Retinal pigment epithelial cell (primary cell): ENCODE measurements at regions not wholly inside any gene's neighbourhood (a gene's known extent, or its start where the extent isn't known, plus 50 kb on each side); places are given as distances from the start of the nearest gene placed in this dataset.

Experiments used
- DNase-seq: peaks from one replicate; pipeline ENCODE4 v3.0.0-alpha.2; 2010; ENCODE audit warnings: low read depth
- H3K4me3 ChIP-seq: 2 replicates; pipeline ENCODE4 v1.5.1; 2011; ENCODE audit warnings: mild to moderate bottlenecking, low read length, control low read depth, moderate library complexity
- TF ChIP-seq, protein P1 (sequence below): conservative IDR thresholded peaks from 2 replicates; pipeline ENCODE4 v1.5.1; 2011; ENCODE audit warnings: low read depth, low read length, control low read depth, inconsistent platforms

DNA sequence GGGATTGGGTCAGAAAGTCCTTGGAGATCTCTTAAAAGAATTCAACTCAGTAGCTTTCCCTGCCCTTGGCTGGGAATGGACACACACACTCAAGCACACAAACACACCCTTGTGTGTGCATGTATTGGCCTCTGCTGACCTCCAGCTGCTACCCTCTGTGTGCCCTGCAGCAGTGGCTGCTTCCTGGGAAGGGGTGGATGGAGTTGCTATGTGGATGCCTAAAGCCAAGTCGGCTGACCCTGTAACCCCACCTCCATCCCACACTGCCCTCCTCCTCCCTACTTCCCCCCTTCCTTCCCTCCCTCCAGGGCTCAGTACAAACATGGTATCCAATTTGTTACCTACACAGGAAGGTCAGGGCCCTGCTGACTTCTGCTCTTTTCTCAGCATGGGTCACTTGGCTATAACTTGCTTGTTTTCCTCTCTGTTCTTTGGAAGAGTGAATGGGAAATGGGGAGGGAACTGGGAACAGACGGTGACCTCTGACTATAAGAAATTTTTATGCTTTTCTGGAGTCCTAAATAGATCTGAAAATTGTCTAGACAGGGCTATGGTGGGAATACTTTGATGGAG lies 351.6 kb upstream of the TBX3 start:
- no peak for DNase-seq
- H3K4me3 ChIP-seq, result no peak overlapping the region
- TF ChIP-seq, protein P1, sequence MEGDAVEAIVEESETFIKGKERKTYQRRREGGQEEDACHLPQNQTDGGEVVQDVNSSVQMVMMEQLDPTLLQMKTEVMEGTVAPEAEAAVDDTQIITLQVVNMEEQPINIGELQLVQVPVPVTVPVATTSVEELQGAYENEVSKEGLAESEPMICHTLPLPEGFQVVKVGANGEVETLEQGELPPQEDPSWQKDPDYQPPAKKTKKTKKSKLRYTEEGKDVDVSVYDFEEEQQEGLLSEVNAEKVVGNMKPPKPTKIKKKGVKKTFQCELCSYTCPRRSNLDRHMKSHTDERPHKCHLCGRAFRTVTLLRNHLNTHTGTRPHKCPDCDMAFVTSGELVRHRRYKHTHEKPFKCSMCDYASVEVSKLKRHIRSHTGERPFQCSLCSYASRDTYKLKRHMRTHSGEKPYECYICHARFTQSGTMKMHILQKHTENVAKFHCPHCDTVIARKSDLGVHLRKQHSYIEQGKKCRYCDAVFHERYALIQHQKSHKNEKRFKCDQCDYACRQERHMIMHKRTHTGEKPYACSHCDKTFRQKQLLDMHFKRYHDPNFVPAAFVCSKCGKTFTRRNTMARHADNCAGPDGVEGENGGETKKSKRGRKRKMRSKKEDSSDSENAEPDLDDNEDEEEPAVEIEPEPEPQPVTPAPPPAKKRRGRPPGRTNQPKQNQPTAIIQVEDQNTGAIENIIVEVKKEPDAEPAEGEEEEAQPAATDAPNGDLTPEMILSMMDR, result no peak

DNA sequence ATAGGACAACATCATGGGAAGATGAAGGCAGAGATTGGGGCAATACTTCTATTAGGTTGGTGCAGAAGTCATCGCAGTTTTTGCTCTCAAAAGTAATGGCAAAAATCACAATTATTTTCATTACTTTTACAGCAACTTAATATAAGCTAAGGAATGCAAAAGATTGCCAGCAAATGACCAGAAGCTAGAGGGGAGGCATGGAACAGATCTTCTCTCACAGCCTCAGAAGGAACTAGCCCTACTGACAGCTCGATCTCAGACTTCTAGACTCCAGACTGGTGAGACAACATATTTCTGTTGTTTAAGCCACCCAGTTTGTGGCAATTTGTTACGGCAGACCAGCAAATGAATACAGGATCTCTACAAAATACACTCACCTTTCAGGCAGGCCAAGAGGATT lies 348.5 kb upstream of the TBX3 start:
- TF ChIP-seq, protein P1, result no peak
- no peak overlapping the region for H3K4me3 ChIP-seq
- no peak for DNase-seq

DNA sequence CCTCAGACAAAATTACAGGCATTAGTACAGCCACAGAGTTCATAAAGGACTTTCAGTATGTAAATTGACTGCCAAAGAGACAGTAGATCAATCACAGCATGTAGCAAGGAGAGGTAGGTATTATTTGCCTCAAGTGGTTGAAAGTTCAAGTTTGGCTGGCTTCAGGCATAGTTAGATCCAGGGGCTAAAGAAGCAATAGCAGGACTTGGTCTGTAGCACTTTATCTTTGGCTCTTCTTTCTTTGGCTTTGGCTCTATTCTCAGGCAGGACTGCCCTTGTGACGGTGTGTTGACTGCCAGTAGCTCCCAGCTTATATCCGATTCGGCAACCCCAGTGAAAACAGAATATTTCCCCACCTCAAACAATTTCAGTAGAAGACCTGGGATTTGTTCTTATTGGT lies 346.0 kb upstream of the TBX3 start:
- H3K4me3 ChIP-seq, result no peak overlapping the region
- DNase-seq, result no peak
- TF ChIP-seq, protein P1, result no peak

DNA sequence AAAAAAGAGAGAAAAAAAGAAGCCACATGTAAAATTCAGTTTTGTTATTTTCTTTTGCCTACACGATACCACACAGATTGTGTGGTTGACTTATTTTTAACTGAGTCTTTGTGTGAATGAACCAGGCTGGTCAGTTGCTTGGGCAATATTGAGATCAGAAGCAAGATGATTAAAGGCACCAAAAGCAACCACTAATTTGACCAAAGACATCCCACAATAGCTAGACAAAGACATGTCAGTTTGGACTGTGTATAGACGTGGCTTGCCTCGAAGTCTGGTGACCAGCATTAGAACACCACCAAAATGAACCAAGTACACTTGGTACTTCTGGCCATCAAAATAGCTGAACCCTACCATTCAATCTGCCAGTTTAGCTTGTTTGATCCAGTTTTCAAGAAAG lies 340.6 kb upstream of the TBX3 start:
- TF ChIP-seq, protein P1, result no peak
- H3K4me3 ChIP-seq, result no peak overlapping the region
- DNase-seq, result no peak

DNA sequence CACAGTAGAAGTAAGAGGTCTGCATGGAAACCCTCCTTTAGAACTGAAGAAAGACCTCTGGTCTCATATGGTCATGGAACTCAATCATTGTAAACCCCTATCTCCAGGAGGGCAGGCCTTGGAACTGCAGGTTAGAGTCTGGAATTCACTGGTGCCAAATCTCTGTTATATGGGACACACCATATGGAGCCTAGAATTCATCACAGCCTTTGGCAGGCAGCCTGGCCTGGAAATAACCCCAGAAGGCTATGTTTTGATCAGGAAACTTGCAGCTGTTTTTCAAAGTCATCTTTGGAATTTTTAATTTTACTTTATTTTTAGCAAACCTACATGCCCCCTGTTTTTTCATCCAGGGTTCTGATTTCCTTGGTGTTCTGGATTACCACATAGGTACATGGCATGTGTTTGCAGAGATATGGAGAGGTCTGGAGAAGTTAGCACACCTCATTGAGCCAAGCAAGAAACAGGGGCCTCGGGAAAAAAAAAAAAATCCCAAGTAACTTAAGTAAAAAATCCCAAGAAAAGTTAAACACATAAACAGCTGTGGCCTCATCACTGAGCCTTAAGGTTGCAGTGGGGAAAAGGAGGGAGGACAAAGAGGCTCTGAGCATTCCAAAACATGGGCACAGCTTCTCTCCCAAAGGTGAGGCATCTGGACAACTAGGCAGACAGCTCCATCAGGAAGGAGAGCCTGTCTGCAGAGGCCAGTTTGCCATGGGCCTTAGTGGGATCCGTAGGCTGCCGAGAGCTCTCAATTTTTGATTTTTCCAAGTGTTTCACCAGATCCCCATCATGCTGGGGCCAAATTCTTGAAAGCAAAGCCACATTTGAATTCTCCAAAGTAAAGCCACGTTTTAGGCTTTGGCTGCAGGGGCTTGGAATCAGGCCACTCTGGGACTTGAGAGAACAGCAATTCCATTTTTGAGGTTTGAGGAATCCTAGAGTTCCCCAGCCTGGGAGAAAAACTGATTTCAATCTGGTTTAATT lies 339.6 kb upstream of the TBX3 start:
- TF ChIP-seq, protein P1, result no peak
- H3K4me3 ChIP-seq, result no peak overlapping the region
- DNase-seq, result no peak

DNA sequence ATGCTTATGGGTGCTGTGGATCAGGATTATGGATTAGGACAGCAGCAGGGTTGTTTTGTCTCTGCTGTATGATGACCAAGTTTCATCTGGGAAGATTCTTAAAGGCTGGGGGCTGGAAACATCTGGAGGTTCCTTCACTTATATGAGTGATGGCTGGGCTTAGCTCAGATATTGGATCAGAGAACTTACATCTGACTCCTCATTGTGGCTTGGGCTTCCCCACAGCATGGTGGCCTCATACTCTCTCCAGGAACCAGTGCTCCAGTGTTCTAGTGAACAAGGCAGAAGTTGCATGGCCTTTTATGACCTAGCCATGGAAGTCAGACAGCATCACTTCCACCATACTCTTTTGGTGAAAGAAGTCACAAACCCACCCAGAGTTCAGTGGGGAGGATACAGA lies 336.1 kb upstream of the TBX3 start:
- no peak overlapping the region for H3K4me3 ChIP-seq
- no peak for DNase-seq
- TF ChIP-seq, protein P1, result no peak

DNA sequence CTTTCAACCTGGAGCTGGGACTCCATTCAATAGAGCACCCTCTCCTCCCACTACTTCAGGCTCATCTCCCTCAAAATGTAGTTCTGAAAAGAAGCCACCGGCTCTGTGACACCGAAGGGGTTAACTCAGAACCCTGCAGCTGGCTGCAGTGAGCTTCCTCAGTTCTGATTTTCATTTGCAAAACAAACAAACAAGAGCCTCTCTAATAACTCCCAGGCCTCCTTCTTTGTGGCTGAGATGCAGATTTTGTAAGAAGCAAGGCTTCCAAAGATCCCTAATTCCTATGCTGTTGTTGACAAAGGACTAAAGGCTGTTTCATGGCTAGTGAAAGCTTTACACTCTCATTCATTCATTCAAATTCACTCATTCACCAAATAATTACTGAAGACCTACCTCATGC lies 333.4 kb upstream of the TBX3 start:
- TF ChIP-seq, protein P1, result no peak
- no peak overlapping the region for H3K4me3 ChIP-seq
- DNase-seq, result no peak
